SK-N-MC (cell line): ENCODE measurements at regions not wholly inside any gene's neighbourhood (a gene's known extent, or its start where the extent isn't known, plus 50 kb on each side); places are given as distances from the start of the nearest gene placed in this dataset.

Experiments
- EZH2 ChIP-seq: fragments of 200-600 bp; sonication (generic); IDR thresholded peaks from one replicate; pipeline ENCODE4 v1.6.1; 2017; ENCODE audit warnings: antibody characterized with exemption
- POLR2AphosphoS5 ChIP-seq: IDR thresholded peaks from 2 replicates; pipeline ENCODE4 v1.6.1; 2012; ENCODE audit warnings: mild to moderate bottlenecking, low read depth, low read length, borderline replicate concordance

- no peak for TF ChIP-seq EZH2
- no peak for TF ChIP-seq POLR2AphosphoS5
Observed at GRCh38 chr4:4759232-4759631, 100.2 kb upstream of the MSX1 start.
